AG10803 (cell line): ENCODE measurements at regions not wholly inside any gene's neighbourhood (a gene's known extent, or its start where the extent isn't known, plus 50 kb on each side); places are given as distances from the start of the nearest gene placed in this dataset.

Experiments used
- DNase-seq: peaks from one replicate; pipeline ENCODE4 v3.0.0; 2010; ENCODE audit warnings: low read depth
- H3K4me3 ChIP-seq: 2 replicates; pipeline ENCODE4 v1.5.1; 2011; ENCODE audit warnings: mild to moderate bottlenecking, low read length, control low read depth
- CTCF ChIP-seq: conservative IDR thresholded peaks from 2 replicates; pipeline ENCODE4 v1.5.1; 2011; ENCODE audit warnings: mild to moderate bottlenecking, low read length, control low read depth, inconsistent platforms

- H3K4me3 ChIP-seq = no peak overlapping the region
- no peak for DNase-seq
- no peak for TF ChIP-seq CTCF
Observed at GRCh38 chr10:29858702-29859267, 200.6 kb downstream of the JCAD start.

GRCh38 chr10:29857843-29858701 lies 201.3 kb downstream of the JCAD start:
- TF ChIP-seq CTCF = peak; percentile 71

GRCh38 chr10:29856295-29856694 lies 203.1 kb downstream of the JCAD start:
- H3K4me3 ChIP-seq = no peak overlapping the region
- TF ChIP-seq CTCF = no peak
- no peak for DNase-seq

More at GRCh38 chr10:29857843-29858701, 201.3 kb downstream of the JCAD start:
- H3K4me3 ChIP-seq = no peak overlapping the region
- DNase-seq = peak; percentile 68

GRCh38 chr10:29853913-29854312 lies 205.5 kb downstream of the JCAD start:
- H3K4me3 ChIP-seq = no peak overlapping the region
- no peak for TF ChIP-seq CTCF
- DNase-seq = no peak

GRCh38 chr10:29851241-29851640 lies 208.1 kb downstream of the JCAD start:
- DNase-seq = no peak
- TF ChIP-seq CTCF = no peak
- H3K4me3 ChIP-seq = no peak overlapping the region

GRCh38 chr10:29850371-29850770 lies 209.0 kb downstream of the JCAD start:
- H3K4me3 ChIP-seq = no peak overlapping the region
- no peak for TF ChIP-seq CTCF
- DNase-seq = no peak

- peak overlapping the region; percentile 39; the same call in 1 of the 2 replicates for H3K4me3 ChIP-seq
- TF ChIP-seq CTCF = no peak
- DNase-seq = no peak
Observed at GRCh38 chr10:29849886-29850285, 209.5 kb downstream of the JCAD start.
